Stomach (tissue), 4 donors: ENCODE measurements at regions not wholly inside any gene's neighbourhood (a gene's known extent, or its start where the extent isn't known, plus 50 kb on each side); places are given as distances from the start of the nearest gene placed in this dataset.

Source experiments
- CTCF ChIP-seq, 7 experiments: fragments of 450-650 bp in 4 of 7; fragments of 200-600 bp in 3 of 7; sonication (generic) in 3 of 7; IDR thresholded peaks; one replicate each; pipeline ENCODE4 v1.5.1; 2016 to 2019; ENCODE audit warnings: antibody characterized with exemption in 7 of 7, control low read depth in 2 of 7, mild to moderate bottlenecking in 1 of 7
- EP300 ChIP-seq: sonication (generic); formaldehyde crosslinking; IDR thresholded peaks from one replicate; pipeline ENCODE4 v1.6.1; 2017; ENCODE audit warnings: antibody characterized with exemption
- POLR2A ChIP-seq, 4 donors: fragments of 450-650 bp; IDR thresholded peaks; one replicate each; pipeline ENCODE4 v1.6.1; 2016; ENCODE audit warnings: antibody characterized with exemption in 4 of 4, control low read depth in 2 of 4, mild to moderate bottlenecking in 1 of 4, moderate library complexity in 1 of 4
- POLR2AphosphoS5 ChIP-seq, 3 donors: sonication (generic); formaldehyde crosslinking; IDR thresholded peaks; one replicate each; pipeline ENCODE4 v1.6.1; 2016; ENCODE audit warnings: antibody characterized with exemption in 3 of 3

GRCh38 chr13:81021284-81021840, 680.4 kb upstream of the SPRY2 start:
- TF ChIP-seq CTCF (IDR thresholded peaks at IDR 0.05) = no peak
- TF ChIP-seq POLR2AphosphoS5 (IDR thresholded peaks at IDR 0.05) = no peak
- TF ChIP-seq POLR2A (IDR thresholded peaks at IDR 0.05) = no peak
- TF ChIP-seq EP300 = no peak
